Keratinocyte (primary cell): ENCODE measurements at regions not wholly inside any gene's neighbourhood (a gene's known extent, or its start where the extent isn't known, plus 50 kb on each side); places are given as distances from the start of the nearest gene placed in this dataset.
A peak's percentile ranks its signal among the peaks of the same experiment; 100 is the strongest.

Experiments
- DNase-seq: peaks from one replicate; pipeline ENCODE4 v3.0.0-alpha.2; 2011; ENCODE audit warnings: low read depth, missing footprints, low spot score
- FAIRE-seq: peaks from 2 replicates; lab custom pipeline; 2011; peaks lifted over from hg19 to GRCh38; lab: Jason Lieb, UNC
- H2AFZ ChIP-seq: 2 replicates; pipeline ENCODE4 v1.6.0; 2012; ENCODE audit warnings: low read length, control low read depth, inconsistent platforms; ENCODE audit not compliant: control insufficient read depth
- H3K27ac ChIP-seq: 2 replicates; pipeline ENCODE4 v1.5.1; 2011; ENCODE audit warnings: low read length; ENCODE audit not compliant: control insufficient read depth, insufficient read depth
- H3K27me3 ChIP-seq: 3 replicates; pipeline ENCODE4 v1.6.0; 2011; ENCODE audit warnings: low read length; ENCODE audit not compliant: control insufficient read depth, insufficient read depth; ENCODE audit errors: extremely low read depth
- H3K36me3 ChIP-seq, 2 experiments: 2 replicates in 1 of 2; 3 replicates in 1 of 2; pipeline ENCODE4 v1.5.1; 2011; ENCODE audit warnings: low read length in 2 of 2, mild to moderate bottlenecking in 1 of 2; ENCODE audit not compliant: control insufficient read depth in 2 of 2, insufficient read depth in 2 of 2; ENCODE audit errors: extremely low read depth in 1 of 2
- H3K4me1 ChIP-seq: 3 replicates; pipeline ENCODE4 v1.5.1; 2011; ENCODE audit warnings: low read length; ENCODE audit not compliant: control insufficient read depth, insufficient read depth; ENCODE audit errors: extremely low read depth
- H3K4me2 ChIP-seq: 3 replicates; pipeline ENCODE4 v1.6.0; 2011; ENCODE audit warnings: low read depth, low read length; ENCODE audit not compliant: control insufficient read depth, insufficient read depth; ENCODE audit errors: extremely low read depth
- H3K4me3 ChIP-seq, 3 experiments: fragments of 200-600 bp in 1 of 3; sonication (generic) in 1 of 3; 2 replicates in 2 of 3; 3 replicates in 1 of 3; pipeline ENCODE4 v1.5.1; 2011 to 2016; ENCODE audit warnings: low read length in 3 of 3, mild to moderate bottlenecking in 3 of 3, control low read depth in 2 of 3, inconsistent platforms in 1 of 3, low read depth in 1 of 3, mixed read lengths in 1 of 3, mixed run types in 1 of 3, moderate library complexity in 1 of 3; ENCODE audit not compliant: control insufficient read depth in 2 of 3, insufficient read depth in 2 of 3; ENCODE audit errors: extremely low read depth in 1 of 3
- H3K79me2 ChIP-seq: 2 replicates; pipeline ENCODE4 v1.6.0; 2012; ENCODE audit warnings: low read length; ENCODE audit not compliant: control insufficient read depth, insufficient read depth
- H3K9ac ChIP-seq: 3 replicates; pipeline ENCODE4 v1.6.0; 2011; ENCODE audit warnings: low read length; ENCODE audit not compliant: control insufficient read depth, insufficient read depth; ENCODE audit errors: extremely low read depth
- H3K9me1 ChIP-seq: 3 replicates; pipeline ENCODE4 v1.6.0; 2011; ENCODE audit warnings: low read length; ENCODE audit not compliant: control insufficient read depth, insufficient read depth; ENCODE audit errors: extremely low read depth
- H3K9me3 ChIP-seq: 2 replicates; pipeline ENCODE4 v1.5.1; 2012; ENCODE audit warnings: low read depth, low read length; ENCODE audit not compliant: control insufficient read depth
- H4K20me1 ChIP-seq: 3 replicates; pipeline ENCODE4 v1.6.0; 2011; ENCODE audit warnings: low read length; ENCODE audit not compliant: control insufficient read depth, insufficient read depth; ENCODE audit errors: extremely low read depth
- CTCF ChIP-seq, 3 experiments: IDR thresholded peaks in 1 of 3; conservative IDR thresholded peaks in 1 of 3; optimal IDR thresholded peaks in 1 of 3; 2 replicates in 2 of 3; 3 replicates in 1 of 3; pipeline versions ENCODE3 to v1.5.1; 2011; ENCODE audit warnings: low read length in 3 of 3, mild to moderate bottlenecking in 3 of 3, moderate library complexity in 2 of 3, control low read depth in 1 of 3, inconsistent platforms in 1 of 3; ENCODE audit not compliant: insufficient read depth in 2 of 3; ENCODE audit errors: extremely low read depth in 1 of 3
- EZH2 ChIP-seq: IDR thresholded peaks from one replicate; pipeline ENCODE4 v1.6.1; 2012; ENCODE audit warnings: inconsistent platforms, mild to moderate bottlenecking, low read length, moderate library complexity
- dilution Hi-C: fragments of 300-500 bp; cut with MboI; formaldehyde crosslinking; loops from one replicate; pipeline ENCODE4 v1.7.0; 2020; ENCODE audit warnings: low sequenced_read_pairs; ENCODE audit not compliant: extremely low pct_ligation_motif_present

- H3K36me3 ChIP-seq: no peaks in the 10 kb centered on the region
- no peaks in the 10 kb centered on the region for H3K9me1 ChIP-seq
- TF ChIP-seq CTCF (optimal IDR thresholded peaks at IDR 0.05 in 1 of 3, IDR thresholded peaks at IDR 0.05 in 1 of 3, conservative IDR thresholded peaks at IDR 0.05 in 1 of 3; ENCODE audit: extremely low read depth in 1 of 3, insufficient read depth in 2 of 3, low read length in 3 of 3): no peak
- no peak for TF ChIP-seq EZH2
- H3K79me2 ChIP-seq: no peaks in the 10 kb centered on the region
- H2AFZ ChIP-seq: no peak overlapping the region
- H3K9ac ChIP-seq: no peak overlapping the region
- no peaks in the 10 kb centered on the region for H3K27me3 ChIP-seq
- H3K9me3 ChIP-seq: no peaks in the 10 kb centered on the region
- no peak for DNase-seq
- H3K4me3 ChIP-seq: no peak overlapping the region
- H3K4me2 ChIP-seq: no peak overlapping the region
- H4K20me1 ChIP-seq: no peaks in the 10 kb centered on the region
- H3K27ac ChIP-seq: no peak overlapping the region
- dilution Hi-C loops: no loop called here
- FAIRE-seq: no peak
- no peaks in the 10 kb centered on the region for H3K4me1 ChIP-seq
These were observed 153.9 kb upstream of the DAP start for GRCh38 chr5:10914741-10915480.

GRCh38 chr5:10913841-10914240 is 152.8 kb upstream of the DAP start:
- Histone ChIP-seq H3K9ac (no peak overlapping the region), H3K9me1 (no peaks in the 10 kb centered on the region), H3K36me3 (no peaks in the 10 kb centered on the region), H3K79me2 (no peaks in the 10 kb centered on the region), H3K4me1 (no peaks in the 10 kb centered on the region), H3K27me3 (no peaks in the 10 kb centered on the region), H3K4me3 (no peak overlapping the region), H3K4me2 (no peak overlapping the region), H4K20me1 (no peaks in the 10 kb centered on the region), H3K9me3 (no peaks in the 10 kb centered on the region), H3K27ac (no peak overlapping the region), H2AFZ (no peak overlapping the region)
- FAIRE-seq: no peak
- DNase-seq: peak; percentile 33
- dilution Hi-C loops: no loop called here
- TF ChIP-seq CTCF (optimal IDR thresholded peaks at IDR 0.05 in 1 of 3, IDR thresholded peaks at IDR 0.05 in 1 of 3, conservative IDR thresholded peaks at IDR 0.05 in 1 of 3; ENCODE audit: extremely low read depth in 1 of 3, insufficient read depth in 2 of 3, low read length in 3 of 3) (no peak), EZH2 (no peak)
